H1 (cell line): ENCODE measurements at regions not wholly inside any gene's neighbourhood (a gene's known extent, or its start where the extent isn't known, plus 50 kb on each side); places are given as distances from the start of the nearest gene placed in this dataset.

Source experiments
- CTCF ChIA-PET: fragments of 300-600 bp; sonication (Branson Sonifier 250); formaldehyde crosslinking; loops from one replicate; lab custom pipeline; 2021; ENCODE audit not compliant: partially characterized antibody; lab: Charles Lee
- POLR2A ChIA-PET: fragments of 300-600 bp; sonication (Branson Sonifier 250); formaldehyde crosslinking; loops from one replicate; lab custom pipeline; 2021; ENCODE audit warnings: inconsistent platforms; ENCODE audit not compliant: partially characterized antibody; lab: Charles Lee
- DNase-seq, 2 experiments: peaks; one replicate each; pipeline versions ENCODE4 v3.0.0 to v3.0.0-alpha.2; 2010 to 2022; ENCODE audit warnings: low spot score in 2 of 2, low read depth in 1 of 2, mixed read lengths in 1 of 2
- FAIRE-seq: peaks from 2 replicates; lab custom pipeline; 2011; peaks lifted over from hg19 to GRCh38; lab: Jason Lieb, UNC
- H2AFZ ChIP-seq: 2 replicates; pipeline ENCODE4 v1.8.1; 2012; ENCODE audit warnings: low read length, inconsistent platforms
- H2AK5ac ChIP-seq: 2 replicates; pipeline ENCODE4 v1.6.1; 2013; ENCODE audit warnings: low read depth, low read length
- H2BK120ac ChIP-seq: replicated peaks from 2 replicates; pipeline ENCODE3; 2013; ENCODE audit warnings: low read depth, low read length, inconsistent platforms
- H2BK12ac ChIP-seq: 2 replicates; pipeline ENCODE4 v1.6.1; 2013; ENCODE audit warnings: low read depth, low read length
- H2BK15ac ChIP-seq: 2 replicates; pipeline ENCODE4 v1.6.1; 2013; ENCODE audit warnings: low read length
- H2BK20ac ChIP-seq: 2 replicates; pipeline ENCODE4 v1.6.1; 2013; ENCODE audit warnings: low read length
- H2BK5ac ChIP-seq: 2 replicates; pipeline ENCODE4 v1.6.1; 2013; ENCODE audit warnings: low read depth, low read length
- H3K14ac ChIP-seq: 2 replicates; pipeline ENCODE4 v1.6.1; 2013; ENCODE audit warnings: inconsistent platforms; ENCODE audit not compliant: insufficient read length
- H3K18ac ChIP-seq: 2 replicates; pipeline ENCODE4 v1.6.1; 2013; ENCODE audit warnings: low read length; ENCODE audit errors: extremely low read depth
- H3K23ac ChIP-seq: 2 replicates; pipeline ENCODE4 v1.6.1; 2013; ENCODE audit warnings: inconsistent platforms; ENCODE audit not compliant: insufficient read length
- H3K23me2 ChIP-seq: 2 replicates; pipeline ENCODE4 v1.6.1; 2013; ENCODE audit warnings: low read depth, low read length
- H3K27ac ChIP-seq: 2 replicates; pipeline ENCODE4 v1.6.1; 2011; ENCODE audit warnings: low read depth, low read length, inconsistent platforms
- H3K27me3 ChIP-seq, 4 experiments: replicated peaks in 1 of 4; 1 replicate in 1 of 4; 2 replicates in 3 of 4; pipeline versions ENCODE4 v1.6.1 to v1.8.1; 2011 to 2013; ENCODE audit warnings: low read length in 3 of 4, mild to moderate bottlenecking in 3 of 4, inconsistent platforms in 2 of 4, mixed read lengths in 2 of 4, moderate library complexity in 1 of 4; ENCODE audit not compliant: control insufficient read depth in 3 of 4, insufficient read depth in 3 of 4; ENCODE audit errors: extremely low read depth in 1 of 4
- H3K36me3 ChIP-seq, 4 experiments: 2 replicates each; pipeline versions ENCODE4 v1.6.1 to v1.8.1; 2011 to 2013; ENCODE audit warnings: mild to moderate bottlenecking in 4 of 4, low read length in 3 of 4, moderate library complexity in 2 of 4, control low read depth in 1 of 4, inconsistent platforms in 1 of 4; ENCODE audit not compliant: insufficient read depth in 4 of 4, control insufficient read depth in 2 of 4
- H3K4ac ChIP-seq: replicated peaks from 2 replicates; pipeline ENCODE3; 2013; ENCODE audit warnings: low read length, low read depth, mixed read lengths, inconsistent platforms; ENCODE audit not compliant: insufficient read length
- H3K4me1 ChIP-seq, 4 experiments: replicated peaks in 1 of 4; 1 replicate in 1 of 4; 2 replicates in 3 of 4; pipeline versions ENCODE4 v1.6.1 to v1.8.1; 2011 to 2013; ENCODE audit warnings: low read length in 3 of 4, inconsistent platforms in 2 of 4, mixed read lengths in 1 of 4; ENCODE audit not compliant: insufficient read depth in 4 of 4, control insufficient read depth in 3 of 4
- H3K4me2 ChIP-seq, 2 experiments: 2 replicates each; pipeline versions ENCODE4 v1.6.1 to v1.8.1; 2011 to 2013; ENCODE audit warnings: low read depth in 2 of 2, low read length in 2 of 2, control low read depth in 1 of 2, inconsistent platforms in 1 of 2, mild to moderate bottlenecking in 1 of 2; ENCODE audit not compliant: insufficient read depth in 1 of 2
- H3K4me3 ChIP-seq, 4 experiments: fragments of 200-600, 300-600 bp in 1 of 4; sonication (generic), shearing (Covaris generic), sonication (Bioruptor Twin) in 1 of 4; 2 replicates each; pipeline versions ENCODE4 v1.5.1 to v1.8.1; 2011 to 2016; ENCODE audit warnings: low read length in 4 of 4, low read depth in 3 of 4, control low read depth in 2 of 4, inconsistent platforms in 2 of 4, mild to moderate bottlenecking in 2 of 4, mixed read lengths in 1 of 4, moderate library complexity in 1 of 4; ENCODE audit not compliant: insufficient read depth in 2 of 4; ENCODE audit errors: extremely low read depth in 1 of 4
- H3K56ac ChIP-seq: replicated peaks from 2 replicates; pipeline ENCODE3; 2013; ENCODE audit warnings: low read depth, mild to moderate bottlenecking, mixed read lengths, low read length, inconsistent platforms; ENCODE audit not compliant: insufficient read length
- H3K79me1 ChIP-seq: 2 replicates; pipeline ENCODE4 v1.6.1; 2013; ENCODE audit warnings: low read depth, low read length, control low read depth
- H3K79me2 ChIP-seq, 2 experiments: 2 replicates each; pipeline versions ENCODE4 v1.6.1 to v1.8.1; 2012 to 2013; ENCODE audit warnings: low read length in 2 of 2, mild to moderate bottlenecking in 2 of 2, inconsistent platforms in 1 of 2; ENCODE audit not compliant: insufficient read depth in 2 of 2, control insufficient read depth in 1 of 2
- H3K9ac ChIP-seq, 4 experiments: replicated peaks in 1 of 4; 1 replicate in 1 of 4; 2 replicates in 3 of 4; pipeline versions ENCODE4 v1.6.1 to v1.8.1; 2011 to 2013; ENCODE audit warnings: low read depth in 3 of 4, low read length in 3 of 4, control low read depth in 2 of 4, mild to moderate bottlenecking in 2 of 4, moderate library complexity in 2 of 4, inconsistent platforms in 1 of 4; ENCODE audit errors: extremely low read depth in 1 of 4
- H3K9me3 ChIP-seq, 2 experiments: 2 replicates each; pipeline versions ENCODE4 v1.6.1 to v1.8.1; 2012 to 2013; ENCODE audit warnings: mild to moderate bottlenecking in 2 of 2, moderate library complexity in 2 of 2, control low read depth in 1 of 2, inconsistent platforms in 1 of 2, low read depth in 1 of 2, low read length in 1 of 2, mixed read lengths in 1 of 2; ENCODE audit not compliant: insufficient read depth in 2 of 2
- H4K20me1 ChIP-seq, 2 experiments: replicated peaks in 1 of 2; 2 replicates each; pipeline versions ENCODE3 to v1.8.1; 2011 to 2013; ENCODE audit warnings: inconsistent platforms in 2 of 2, low read length in 2 of 2, mild to moderate bottlenecking in 1 of 2; ENCODE audit not compliant: insufficient read depth in 2 of 2, control insufficient read depth in 1 of 2
- H4K5ac ChIP-seq: 2 replicates; pipeline ENCODE4 v1.6.1; 2013; ENCODE audit warnings: low read length, low read depth, mixed read lengths, inconsistent platforms; ENCODE audit not compliant: insufficient read length
- H4K8ac ChIP-seq: 2 replicates; pipeline ENCODE4 v1.8.0; 2013; ENCODE audit warnings: mild to moderate bottlenecking, moderate library complexity, low read length, inconsistent platforms; ENCODE audit not compliant: insufficient read depth; ENCODE audit errors: extremely low read depth
- H4K91ac ChIP-seq: replicated peaks from 2 replicates; pipeline ENCODE3; 2013; ENCODE audit warnings: low read length, mixed read lengths, inconsistent platforms; ENCODE audit not compliant: insufficient read length
- BRCA1 ChIP-seq: IDR thresholded peaks from 2 replicates; pipeline ENCODE4 v1.6.1; 2012; ENCODE audit warnings: low read depth, low read length, improper control_type of control experiment
- GABPA ChIP-seq: IDR thresholded peaks from 2 replicates; pipeline ENCODE4 v1.6.1; 2011; ENCODE audit warnings: mild to moderate bottlenecking, low read length, moderate library complexity, borderline replicate concordance; ENCODE audit not compliant: insufficient read depth
- JUN ChIP-seq: IDR thresholded peaks from 2 replicates; pipeline ENCODE4 v1.6.1; 2011; ENCODE audit warnings: low read depth, mild to moderate bottlenecking, improper control_type of control experiment, low read length
- JUND ChIP-seq: IDR thresholded peaks from 2 replicates; pipeline ENCODE4 v1.6.1; 2011; ENCODE audit warnings: mild to moderate bottlenecking, improper control_type of control experiment, low read length
- MAFK ChIP-seq: IDR thresholded peaks from 2 replicates; pipeline ENCODE4 v1.6.1; 2012; ENCODE audit warnings: low read depth, mild to moderate bottlenecking, improper control_type of control experiment, low read length
- NRF1 ChIP-seq: IDR thresholded peaks from 2 replicates; pipeline ENCODE4 v1.6.1; 2011; ENCODE audit warnings: mild to moderate bottlenecking, low read depth, low read length, improper control_type of control experiment
- POU5F1 ChIP-seq: IDR thresholded peaks from 2 replicates; pipeline ENCODE4 v1.6.1; 2011; ENCODE audit warnings: low read depth, mild to moderate bottlenecking, low read length, moderate library complexity
- SAP30 ChIP-seq: fragments of 300-600 bp; sonication (generic); IDR thresholded peaks from 2 replicates; pipeline ENCODE4 v1.7.1; 2012; ENCODE audit warnings: low read length, moderate library complexity, mild to moderate bottlenecking, inconsistent platforms; ENCODE audit not compliant: insufficient read depth, insufficient replicate concordance
- SIN3A ChIP-seq, 2 experiments: IDR thresholded peaks in 1 of 2; conservative IDR thresholded peaks in 1 of 2; 2 replicates each; pipeline ENCODE4 v1.6.1; 2011 to 2012; ENCODE audit warnings: low read length in 2 of 2, improper control_type of control experiment in 1 of 2, low read depth in 1 of 2, mild to moderate bottlenecking in 1 of 2
- TF ChIP-seq, protein P1 (sequence below): IDR thresholded peaks from 2 replicates; pipeline ENCODE4 v1.6.1; 2011; ENCODE audit warnings: low read length, improper control_type of control experiment

GRCh38 chr1:194387531-194387930, 1201.1 kb upstream of the B3GALT2 start:
- FAIRE-seq: no peak
- ChIA-PET CTCF (no interaction called here), POLR2A (no interaction called here)

More at GRCh38 chr1:194387531-194387930, 1201.1 kb upstream of the B3GALT2 start:
- Histone ChIP-seq H4K5ac (no peak overlapping the region), H3K9ac (no peak overlapping the region), H3K4ac (no peak overlapping the region), H3K27ac (no peak overlapping the region), H3K9me3 (no peaks in the 10 kb centered on the region), H2BK5ac (no peak overlapping the region), H4K8ac (no peak overlapping the region), H2BK20ac (no peak overlapping the region), H3K23me2 (no peaks in the 10 kb centered on the region), H4K91ac (no peak overlapping the region), H3K4me3 (no peak overlapping the region), H2BK12ac (no peak overlapping the region)
- no peak for DNase-seq
- TF ChIP-seq SIN3A (conservative IDR thresholded peaks at IDR 0.05 in 1 of 2, IDR thresholded peaks at IDR 0.05 in 1 of 2; ENCODE audit: low read depth in 1 of 2, low read length in 2 of 2): no peak
- TF ChIP-seq JUND: no peak
- TF ChIP-seq GABPA: no peak
- no peak for TF ChIP-seq NRF1
- no peak for TF ChIP-seq MAFK
- no peak for TF ChIP-seq POU5F1
- no peak for TF ChIP-seq JUN
- TF ChIP-seq SAP30: no peak
- TF ChIP-seq, protein P1, sequence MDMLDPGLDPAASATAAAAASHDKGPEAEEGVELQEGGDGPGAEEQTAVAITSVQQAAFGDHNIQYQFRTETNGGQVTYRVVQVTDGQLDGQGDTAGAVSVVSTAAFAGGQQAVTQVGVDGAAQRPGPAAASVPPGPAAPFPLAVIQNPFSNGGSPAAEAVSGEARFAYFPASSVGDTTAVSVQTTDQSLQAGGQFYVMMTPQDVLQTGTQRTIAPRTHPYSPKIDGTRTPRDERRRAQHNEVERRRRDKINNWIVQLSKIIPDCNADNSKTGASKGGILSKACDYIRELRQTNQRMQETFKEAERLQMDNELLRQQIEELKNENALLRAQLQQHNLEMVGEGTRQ: no peak
- no peak for TF ChIP-seq BRCA1
- TF ChIP-seq, all 59 proteins: peak for 0
- Histone ChIP-seq H3K79me1 (no peaks in the 10 kb centered on the region), H3K4me1 (no peaks in the 10 kb centered on the region), H2AK5ac (no peak overlapping the region), H3K36me3 (no peaks in the 10 kb centered on the region), H2AFZ (peak overlapping the region; percentile 73; the same call in 1 of the 2 replicates), H3K23ac (no peak overlapping the region), H3K56ac (no peak overlapping the region), H3K27me3 (no peaks in the 10 kb centered on the region), H3K79me2 (no peaks in the 10 kb centered on the region), H2BK15ac (no peak overlapping the region), H3K18ac (no peak overlapping the region), H4K20me1 (no peaks in the 10 kb centered on the region), H3K4me2 (no peak overlapping the region), H2BK120ac (no peak overlapping the region), H3K14ac (no peak overlapping the region)
